HG02885 (cell line): ENCODE measurements at regions not wholly inside any gene's neighbourhood (a gene's known extent, or its start where the extent isn't known, plus 50 kb on each side); places are given as distances from the start of the nearest gene placed in this dataset.

Experiments
- ATAC-seq: cut with Tn5 transposase; IDR thresholded peaks from one replicate; pipeline ENCODE4 v1.9.1; 2021; ENCODE audit warnings: mild to moderate bottlenecking; ENCODE audit not compliant: unreplicated experiment, poor library complexity

- ATAC-seq, result no peak
These were observed 527.5 kb downstream of the GPAM start for GRCh38 chr10:111656066-111656465.

DNA sequence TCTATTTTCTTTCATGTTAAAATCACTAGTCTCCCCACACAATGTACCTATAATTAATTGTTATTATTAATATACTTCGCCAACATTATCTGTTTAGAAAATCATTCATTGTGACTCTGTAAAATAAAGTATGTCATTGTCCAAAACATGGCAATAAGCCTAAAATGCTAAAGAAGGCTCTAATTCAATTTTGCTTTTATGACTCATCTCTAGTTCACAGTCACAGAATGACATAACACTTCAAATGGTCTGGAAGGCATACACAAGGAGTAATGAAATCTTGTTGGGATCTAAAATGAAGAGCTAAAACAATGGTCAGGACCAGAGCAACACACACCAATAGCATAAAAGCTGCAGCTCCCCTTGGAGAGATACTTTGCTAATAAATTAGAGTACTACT lies 505.8 kb downstream of the GPAM start:
- ATAC-seq, result no peak

DNA sequence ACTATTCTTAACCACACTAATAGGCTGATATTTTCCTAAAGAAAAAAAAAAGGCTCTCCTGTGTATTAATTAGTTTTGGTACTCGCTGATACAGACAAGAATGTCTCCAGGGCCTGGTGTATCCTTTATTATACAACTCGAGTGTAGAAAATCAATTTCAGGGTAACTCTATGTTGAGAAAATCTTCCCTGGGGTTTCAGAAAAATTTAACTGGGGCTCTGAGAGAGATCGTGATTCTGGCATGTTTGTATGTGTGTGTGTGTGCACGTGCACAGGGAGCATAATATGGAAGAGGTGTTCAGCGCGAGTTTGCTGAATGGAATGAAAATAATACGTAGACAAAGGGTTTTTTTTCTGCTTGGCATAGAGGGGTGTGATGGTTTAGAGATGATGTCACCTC lies 496.8 kb downstream of the GPAM start:
- ATAC-seq, result no peak

GRCh38 chr10:111698711-111699110 lies 484.9 kb downstream of the GPAM start:
- ATAC-seq, result no peak

- ATAC-seq, result no peak
These were observed 479.6 kb downstream of the GPAM start for GRCh38 chr10:111703986-111704385.

- ATAC-seq, result no peak
These were observed 478.5 kb downstream of the GPAM start for GRCh38 chr10:111705021-111705420.

GRCh38 chr10:111706331-111706730 lies 477.2 kb downstream of the GPAM start:
- ATAC-seq, result no peak

DNA sequence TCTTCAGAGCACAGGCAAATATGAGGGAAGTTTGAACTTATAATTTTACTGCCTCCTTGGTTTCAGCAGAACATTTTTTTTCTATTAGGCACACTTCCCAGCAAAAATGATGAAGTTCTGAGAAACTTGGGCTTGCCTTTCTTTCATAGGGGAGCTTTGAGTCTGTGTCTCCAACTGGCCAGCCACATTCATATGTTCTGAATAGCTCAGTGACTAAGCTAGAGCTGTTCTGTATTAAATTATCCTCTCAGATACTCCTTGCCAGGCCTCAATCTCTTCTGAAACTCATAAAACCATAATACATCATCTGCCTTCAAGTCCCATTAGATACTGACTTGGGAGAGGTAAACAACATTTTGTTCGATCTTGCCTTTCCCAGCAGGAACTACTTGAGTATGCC lies 476.5 kb downstream of the GPAM start:
- no peak for ATAC-seq

DNA sequence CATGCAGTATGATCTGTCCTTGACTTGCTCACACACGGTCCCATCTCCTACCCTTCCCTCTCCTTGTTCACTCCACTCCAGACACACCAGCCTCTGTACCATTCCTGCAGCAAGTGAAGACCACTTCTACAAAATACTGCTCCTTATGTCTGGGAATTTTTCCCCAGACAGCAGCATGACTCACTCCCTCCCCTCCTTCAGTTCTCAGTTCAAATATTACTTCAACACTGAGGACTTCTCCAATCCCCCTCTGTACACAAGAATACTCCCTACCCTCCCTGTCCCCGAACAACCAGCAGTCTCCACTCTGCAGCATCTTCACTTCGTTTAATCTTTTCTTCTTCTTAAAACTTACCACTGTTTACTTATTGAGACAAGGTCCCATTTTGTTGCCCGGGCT lies 474.0 kb downstream of the GPAM start:
- ATAC-seq, result no peak

- ATAC-seq, result no peak
These were observed 467.5 kb downstream of the GPAM start for GRCh38 chr10:111716032-111716431.

DNA sequence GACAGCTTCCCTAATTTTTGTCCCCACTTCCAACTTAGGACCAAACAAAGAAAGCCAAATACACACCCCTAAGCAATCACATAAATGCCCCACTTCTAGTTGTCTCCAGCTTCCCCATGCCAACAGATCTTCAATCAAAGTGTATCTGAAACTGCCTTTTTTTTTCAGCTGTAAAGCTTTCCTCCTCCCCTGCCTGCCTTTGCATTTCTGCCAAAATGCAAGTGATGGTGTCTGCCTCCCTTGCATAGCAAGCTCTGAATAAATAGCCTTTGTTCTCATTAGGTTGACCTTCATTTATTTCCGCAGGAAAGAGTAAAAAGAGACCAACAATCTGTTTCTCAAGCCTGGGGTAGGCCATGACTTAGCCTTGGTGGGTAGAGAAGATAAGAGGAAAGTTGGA lies 459.4 kb downstream of the GPAM start:
- ATAC-seq, result no peak

GRCh38 chr10:111725050-111725449 lies 458.5 kb downstream of the GPAM start:
- no peak for ATAC-seq

- ATAC-seq, result no peak
These were observed 451.3 kb downstream of the GPAM start for GRCh38 chr10:111732166-111732785.

DNA sequence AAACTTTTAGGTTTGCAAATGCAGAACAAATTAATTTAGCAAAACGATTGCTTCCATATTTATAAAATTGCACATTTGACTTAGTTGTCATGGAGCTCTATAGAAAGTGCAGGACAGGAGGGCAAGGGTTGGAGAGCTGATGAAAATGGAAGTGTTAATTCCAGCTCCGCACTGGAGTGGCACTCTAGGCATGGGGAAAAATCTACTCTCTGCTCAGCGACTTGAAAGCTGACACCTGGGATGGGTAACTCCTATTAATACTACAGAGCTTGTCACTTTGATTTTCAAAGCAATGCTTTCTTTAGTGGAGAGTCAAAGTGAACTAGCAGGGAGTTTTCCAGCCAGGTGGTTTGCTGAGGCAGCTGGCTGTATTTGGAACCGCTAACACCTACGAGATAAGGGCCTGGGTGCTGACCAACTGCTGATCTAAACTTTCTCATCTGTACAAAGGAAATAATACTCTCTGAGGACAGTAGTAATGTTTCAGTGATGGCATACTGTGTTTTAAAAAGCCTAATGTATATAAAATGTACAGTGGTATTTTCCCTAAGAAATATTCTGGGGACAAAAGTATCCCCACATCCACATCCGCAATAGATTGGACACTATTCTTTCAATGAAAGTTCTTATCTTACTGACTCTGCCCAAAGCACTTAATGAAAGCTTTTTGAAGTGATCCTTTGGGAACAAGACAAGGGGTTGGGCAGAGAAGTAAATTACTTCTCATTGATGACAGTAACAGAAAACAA lies 444.3 kb downstream of the GPAM start:
- no peak for ATAC-seq

- no peak for ATAC-seq
These were observed 443.8 kb downstream of the GPAM start for GRCh38 chr10:111739874-111740139.

GRCh38 chr10:111745982-111746381 lies 437.6 kb downstream of the GPAM start:
- ATAC-seq, result no peak

GRCh38 chr10:111747751-111748150 lies 435.8 kb downstream of the GPAM start:
- ATAC-seq, result no peak

DNA sequence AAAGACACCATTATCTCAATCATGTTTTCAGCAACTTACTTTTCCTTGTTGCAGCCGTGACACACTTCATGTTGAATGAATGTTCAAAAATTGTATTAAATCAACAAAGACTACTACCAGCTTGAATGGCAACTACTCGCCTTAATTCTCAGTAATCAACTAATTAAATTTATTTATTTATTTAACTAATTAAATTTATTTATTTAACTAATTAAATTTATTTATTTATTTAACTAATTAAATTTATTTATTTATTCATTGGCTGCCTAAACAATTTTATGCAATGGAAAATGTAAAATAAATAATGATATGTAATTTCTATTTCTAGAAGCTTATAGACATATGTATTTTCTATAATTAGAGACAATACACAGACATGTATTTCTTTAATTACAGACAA lies 435.4 kb downstream of the GPAM start:
- ATAC-seq, result no peak

DNA sequence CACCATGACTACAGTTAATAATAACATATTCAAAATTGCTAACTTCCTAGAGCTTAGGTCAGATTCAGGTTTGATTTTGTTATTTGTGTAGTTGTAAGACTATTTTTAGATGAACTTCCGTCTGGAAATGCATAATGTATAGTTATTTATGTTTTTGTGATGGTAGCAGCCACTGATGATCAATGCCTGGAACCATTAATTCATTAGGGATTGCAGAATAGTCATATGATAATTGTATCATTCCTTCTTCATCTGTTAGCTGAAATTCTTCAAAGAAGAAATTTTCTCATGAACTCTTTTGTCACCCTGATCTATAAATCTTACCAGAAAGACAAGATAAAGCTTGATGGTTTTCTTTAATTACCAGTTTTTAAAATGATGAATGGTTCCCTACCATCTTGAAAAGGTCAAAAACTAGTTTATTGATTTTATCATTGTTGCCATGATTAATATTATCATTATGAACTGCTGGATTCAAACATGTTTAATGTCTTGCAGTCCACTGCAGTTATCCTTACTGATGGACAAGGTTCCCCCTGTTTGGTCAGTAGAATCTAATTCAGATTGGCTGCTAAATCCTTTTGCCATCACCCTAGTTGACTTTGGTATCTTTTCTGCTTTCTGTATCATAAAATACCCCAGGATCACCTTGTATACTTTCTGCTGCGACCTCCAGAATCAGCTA lies 433.3 kb downstream of the GPAM start:
- no peak for ATAC-seq

GRCh38 chr10:111756217-111757061 lies 427.1 kb downstream of the GPAM start:
- ATAC-seq, result peak; percentile 84

GRCh38 chr10:111758593-111758992 lies 425.0 kb downstream of the GPAM start:
- ATAC-seq, result no peak
